ENCODE measurements at regions not wholly inside any gene's neighbourhood (a gene's known extent, or its start where the extent isn't known, plus 50 kb on each side); places are given as distances from the start of the nearest gene placed in this dataset.

DNA sequence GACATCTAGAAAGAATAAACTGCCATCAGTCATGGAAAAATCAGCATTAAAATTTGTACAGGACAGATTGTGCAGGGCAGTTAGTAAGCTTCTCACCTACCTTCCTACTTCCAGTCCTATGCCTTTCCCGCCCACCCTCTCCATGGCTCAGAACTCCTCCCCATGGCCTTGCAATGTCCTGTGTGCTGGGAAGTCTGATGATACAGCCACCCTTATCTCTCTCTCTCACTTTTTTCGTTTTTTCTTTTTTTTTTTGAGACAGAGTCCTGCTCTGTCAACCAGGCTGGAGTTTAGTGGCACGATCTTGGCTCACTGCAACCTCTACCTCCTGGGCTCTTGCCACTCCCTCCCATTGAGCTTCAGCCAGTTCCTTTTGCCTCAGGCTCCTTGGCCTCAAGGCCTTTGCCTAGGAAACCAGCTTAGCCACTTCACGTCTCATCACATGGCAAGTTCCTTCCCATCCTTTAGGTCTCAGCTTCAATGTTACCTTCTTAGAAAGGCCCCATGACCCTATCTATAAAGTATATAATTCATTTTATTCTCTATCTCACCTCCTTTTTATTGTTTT lies 259.7 kb downstream of the NKX6-1 start:
- Mint-ChIP-seq H3K4me1 (ENCODE audit: low read depth) (no peaks in the 10 kb centered on the region), H3K4me3 (ENCODE audit: unreplicated experiment) (no peak overlapping the region), H3K9me3 (ENCODE audit: low read depth) (peaks cover 7% of the 10 kb centered on the region), H3K36me3 (ENCODE audit: low read depth) (no peaks in the 10 kb centered on the region), H3K27me3 (ENCODE audit: low read depth) (no peaks in the 10 kb centered on the region), H3K27ac (ENCODE audit: unreplicated experiment) (no peak overlapping the region)
- no peak for TF ChIP-seq CTCF (IDR thresholded peaks at IDR 0.05)
- no peak for DNase-seq (ENCODE audit: low spot score)

DNA sequence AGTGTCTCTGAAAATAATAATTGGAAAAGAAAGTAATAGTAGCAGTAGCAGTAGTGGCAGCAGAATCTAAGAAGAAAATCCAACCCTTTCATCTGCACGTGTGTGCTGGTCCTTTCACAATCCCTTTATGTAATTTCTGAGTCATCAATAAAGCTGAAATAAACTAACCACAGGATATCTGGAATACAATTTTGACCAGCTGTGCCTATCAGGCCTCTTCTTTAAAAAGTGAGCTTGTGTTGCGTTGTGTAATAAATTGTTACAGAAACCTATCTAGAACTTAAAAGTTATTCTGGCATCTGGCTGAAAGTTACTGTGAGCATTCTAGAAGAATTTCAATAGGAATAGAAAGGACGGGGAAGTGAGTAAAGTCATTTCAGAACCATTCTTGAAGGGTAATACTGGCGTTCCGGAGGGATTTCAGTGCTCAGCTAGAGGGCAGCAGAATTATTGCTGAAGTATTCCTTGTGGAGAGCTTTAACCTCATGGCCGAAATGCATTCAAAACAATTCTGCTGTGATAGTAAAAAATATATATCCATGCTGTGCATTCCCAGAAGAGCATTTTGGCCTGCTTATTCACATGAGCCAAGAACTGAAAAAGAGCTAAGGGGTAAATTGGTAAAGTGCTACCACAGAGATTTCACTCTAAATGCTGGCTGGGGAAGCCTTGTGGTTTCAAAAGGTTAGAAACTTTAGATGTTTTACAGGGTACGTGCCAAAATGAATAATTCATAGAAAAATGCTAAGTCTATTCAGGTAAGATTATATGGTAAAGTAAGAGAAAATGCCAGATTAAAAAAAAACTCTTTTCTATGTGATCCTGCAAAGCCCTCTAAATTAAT lies 260.6 kb downstream of the NKX6-1 start:
- Mint-ChIP-seq H3K4me1 (ENCODE audit: low read depth) (no peaks in the 10 kb centered on the region), H3K9me3 (ENCODE audit: low read depth) (peaks cover 7% of the 10 kb centered on the region), H3K27me3 (ENCODE audit: low read depth) (no peaks in the 10 kb centered on the region), H3K4me3 (ENCODE audit: unreplicated experiment) (no peak overlapping the region), H3K36me3 (ENCODE audit: low read depth) (no peaks in the 10 kb centered on the region), H3K27ac (ENCODE audit: unreplicated experiment) (no peak overlapping the region)
- no peak for DNase-seq (ENCODE audit: low spot score)
- TF ChIP-seq CTCF (IDR thresholded peaks at IDR 0.05): no peak

DNA sequence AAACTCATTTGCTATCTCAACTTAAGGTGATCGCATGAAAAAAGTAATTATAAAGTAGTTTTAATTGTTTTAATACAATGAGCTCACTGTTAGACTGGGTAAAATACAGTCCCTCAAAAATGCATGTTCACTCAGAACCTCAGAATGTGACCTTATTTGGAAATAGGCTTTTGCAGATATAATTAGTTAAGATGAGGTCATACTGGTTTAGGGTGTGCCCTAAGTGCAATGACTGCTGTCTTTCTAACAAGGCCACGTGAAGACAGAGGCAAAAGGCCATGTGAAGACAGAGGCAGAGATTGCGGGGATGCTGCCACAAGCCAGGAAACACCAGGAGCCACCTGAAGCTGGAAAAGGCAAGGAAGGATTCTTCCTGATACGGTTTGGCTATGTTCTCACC lies 262.1 kb downstream of the NKX6-1 start:
- Mint-ChIP-seq H3K4me3 (ENCODE audit: unreplicated experiment) (no peak overlapping the region), H3K27me3 (ENCODE audit: low read depth) (no peaks in the 10 kb centered on the region), H3K9me3 (ENCODE audit: low read depth) (peaks cover 4% of the 10 kb centered on the region), H3K4me1 (ENCODE audit: low read depth) (no peaks in the 10 kb centered on the region), H3K36me3 (ENCODE audit: low read depth) (no peaks in the 10 kb centered on the region), H3K27ac (ENCODE audit: unreplicated experiment) (no peak overlapping the region)
- no peak for DNase-seq (ENCODE audit: low spot score)
- TF ChIP-seq CTCF (IDR thresholded peaks at IDR 0.05): no peak

DNA sequence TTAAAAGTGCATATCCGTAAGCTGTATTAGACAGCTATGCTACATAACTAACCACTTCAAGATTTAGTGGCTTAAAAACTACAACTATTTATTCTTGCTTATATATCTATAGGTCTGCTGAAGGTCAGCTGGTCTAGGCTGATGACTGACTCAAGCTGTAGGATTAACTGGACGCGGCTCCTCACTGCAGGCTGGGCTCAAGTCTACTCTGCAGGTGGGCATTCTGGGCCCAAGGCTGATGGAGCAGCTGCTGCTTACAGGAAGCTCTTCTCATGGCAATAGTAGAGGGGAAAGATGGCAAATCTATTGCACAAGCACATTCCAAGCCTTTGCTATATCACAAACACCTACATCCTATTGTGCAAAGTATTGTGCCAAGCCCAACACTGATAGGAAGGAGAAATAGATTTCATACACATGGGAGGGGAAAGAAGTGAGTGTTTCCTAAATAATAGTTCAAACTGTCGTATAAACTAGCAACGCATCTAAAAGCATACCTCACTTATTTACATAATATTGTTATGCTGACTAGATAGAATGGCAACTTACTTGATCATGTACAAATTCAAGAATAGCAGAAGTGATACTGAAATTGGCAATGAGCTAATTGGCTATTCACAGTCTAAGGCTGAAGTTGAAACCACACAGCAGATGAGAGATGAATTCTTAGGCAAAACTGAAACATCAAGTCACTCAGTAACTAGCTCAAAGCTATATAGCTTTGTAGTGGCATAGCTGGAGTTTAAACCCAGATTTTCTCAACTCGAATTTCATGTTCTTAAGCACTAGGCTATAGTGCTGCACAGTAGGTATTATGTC lies 263.8 kb downstream of the NKX6-1 start:
- no peak overlapping the region for H3K27ac Mint-ChIP-seq (ENCODE audit: unreplicated experiment)
- no peaks in the 10 kb centered on the region for H3K27me3 Mint-ChIP-seq (ENCODE audit: low read depth)
- no peak for DNase-seq (ENCODE audit: low spot score)
- no peaks in the 10 kb centered on the region for H3K36me3 Mint-ChIP-seq (ENCODE audit: low read depth)
- no peak overlapping the region for H3K4me3 Mint-ChIP-seq (ENCODE audit: unreplicated experiment)
- H3K4me1 Mint-ChIP-seq (ENCODE audit: low read depth): no peaks in the 10 kb centered on the region
- H3K9me3 Mint-ChIP-seq (ENCODE audit: low read depth): peaks cover 4% of the 10 kb centered on the region
- no peak for TF ChIP-seq CTCF (IDR thresholded peaks at IDR 0.05)

Data from chondrocyte (in vitro differentiated cells).